Stromal cell of bone marrow (primary cell): ENCODE measurements at regions not wholly inside any gene's neighbourhood (a gene's known extent, or its start where the extent isn't known, plus 50 kb on each side); places are given as distances from the start of the nearest gene placed in this dataset.
A peak's percentile ranks its signal among the peaks of the same experiment; 100 is the strongest.

Source experiments
- DNase-seq: peaks from one replicate; pipeline ENCODE4 v3.0.0-alpha.2; 2012; ENCODE audit warnings: low read depth

DNA sequence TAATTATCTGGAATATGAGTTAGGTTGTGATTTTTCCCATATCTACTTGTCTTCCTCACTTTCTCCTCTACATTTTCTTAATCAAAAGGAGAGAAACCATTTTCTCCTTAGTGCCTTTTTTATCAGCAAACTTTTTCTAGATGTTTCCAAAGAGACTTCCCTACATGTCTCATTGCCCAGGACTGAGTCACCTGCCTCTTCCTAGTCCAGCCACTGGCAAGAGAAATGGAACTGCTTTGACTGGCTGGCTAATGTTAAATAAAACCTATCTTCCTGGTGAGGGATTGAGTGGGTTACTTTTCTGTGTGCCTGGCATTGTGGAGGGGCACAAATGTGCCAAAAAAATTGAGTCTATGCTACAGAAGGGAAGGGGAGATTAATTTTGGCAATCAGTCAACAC lies 52.1 kb upstream of the CD5L start:
- DNase-seq, result no peak

DNA sequence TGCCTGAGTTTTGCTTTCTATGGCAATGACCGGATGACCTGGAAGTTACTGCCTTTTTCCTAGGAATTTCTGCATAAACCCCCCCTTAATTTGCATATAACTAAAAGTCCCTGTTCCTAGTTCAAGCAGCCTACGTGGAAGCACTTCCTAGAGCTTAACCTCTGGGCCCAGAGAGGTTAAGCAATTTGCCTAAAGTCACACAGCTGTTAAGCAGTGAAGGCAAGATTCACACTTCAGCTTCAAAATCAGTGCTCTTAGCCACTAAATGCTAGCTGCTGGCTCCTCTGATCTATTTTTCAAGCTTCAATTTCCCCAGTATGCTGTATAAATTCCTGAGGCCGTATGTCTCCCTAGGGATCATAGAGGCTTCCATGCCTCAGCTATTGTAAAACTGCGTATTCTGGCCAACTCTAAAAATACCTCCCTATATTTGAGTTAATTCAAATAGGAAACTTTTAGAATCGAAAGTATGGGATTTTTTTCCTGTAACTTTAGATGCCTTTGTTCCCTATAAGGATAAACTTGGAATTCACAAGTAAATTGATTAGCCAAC lies 53.1 kb upstream of the CD5L start:
- DNase-seq, result peak; percentile 20

DNA sequence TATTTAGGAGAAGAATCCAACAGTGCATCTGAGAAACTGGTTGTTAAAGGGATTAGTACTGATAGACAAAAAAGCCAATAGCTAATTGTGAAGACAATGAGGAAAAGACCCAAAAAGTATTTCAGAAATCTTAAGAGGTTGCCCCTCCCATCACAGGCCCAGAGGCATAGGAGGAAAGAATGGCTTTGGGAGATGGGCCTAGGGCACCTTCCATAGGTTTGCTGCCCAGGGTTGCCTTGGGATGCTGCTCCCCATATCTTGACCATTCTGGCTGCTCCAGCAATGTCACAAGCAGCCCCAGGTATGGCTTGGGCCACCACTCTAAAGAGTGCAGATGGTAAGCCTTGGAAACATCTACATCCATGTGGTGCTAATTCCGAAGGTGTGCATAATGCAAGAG lies 68.7 kb upstream of the CD5L start:
- DNase-seq, result no peak

GRCh38 chr1:157915859-157916258 lies 74.3 kb upstream of the CD5L start:
- DNase-seq, result no peak

DNA sequence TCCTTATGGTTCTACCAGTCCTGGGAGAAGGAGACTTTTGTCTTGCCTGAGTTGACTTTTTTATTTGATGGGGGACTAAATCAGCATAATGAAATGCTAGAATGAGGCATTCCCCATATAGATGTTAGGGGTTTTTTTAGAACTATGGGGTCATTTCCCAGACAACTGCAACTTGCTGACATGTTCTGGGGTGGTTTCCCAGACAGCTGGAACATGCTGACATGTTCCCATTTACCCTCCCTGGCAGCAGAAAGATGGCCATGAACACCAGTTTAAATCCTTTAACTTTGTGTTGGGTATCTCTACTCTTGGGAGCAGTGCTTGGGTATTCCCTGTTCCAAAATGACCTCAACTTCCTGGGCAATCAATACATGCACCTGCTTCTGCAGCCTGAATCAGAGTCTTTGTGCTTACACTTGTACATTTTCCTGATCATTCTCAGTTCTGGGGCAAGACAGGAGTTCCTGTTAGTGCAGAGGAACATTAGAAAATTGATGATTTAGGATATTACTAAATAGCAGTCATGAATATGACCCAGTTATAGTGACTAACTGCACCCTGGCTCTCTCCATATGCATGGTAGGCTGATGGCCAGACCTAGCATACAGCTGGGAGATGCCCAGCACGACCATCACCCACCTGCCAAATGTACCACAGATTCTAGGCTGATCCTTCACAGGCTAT lies 75.4 kb upstream of the CD5L start:
- DNase-seq, result no peak

GRCh38 chr1:157920748-157921147 lies 72.7 kb upstream of the KIRREL1 start:
- DNase-seq, result no peak

DNA sequence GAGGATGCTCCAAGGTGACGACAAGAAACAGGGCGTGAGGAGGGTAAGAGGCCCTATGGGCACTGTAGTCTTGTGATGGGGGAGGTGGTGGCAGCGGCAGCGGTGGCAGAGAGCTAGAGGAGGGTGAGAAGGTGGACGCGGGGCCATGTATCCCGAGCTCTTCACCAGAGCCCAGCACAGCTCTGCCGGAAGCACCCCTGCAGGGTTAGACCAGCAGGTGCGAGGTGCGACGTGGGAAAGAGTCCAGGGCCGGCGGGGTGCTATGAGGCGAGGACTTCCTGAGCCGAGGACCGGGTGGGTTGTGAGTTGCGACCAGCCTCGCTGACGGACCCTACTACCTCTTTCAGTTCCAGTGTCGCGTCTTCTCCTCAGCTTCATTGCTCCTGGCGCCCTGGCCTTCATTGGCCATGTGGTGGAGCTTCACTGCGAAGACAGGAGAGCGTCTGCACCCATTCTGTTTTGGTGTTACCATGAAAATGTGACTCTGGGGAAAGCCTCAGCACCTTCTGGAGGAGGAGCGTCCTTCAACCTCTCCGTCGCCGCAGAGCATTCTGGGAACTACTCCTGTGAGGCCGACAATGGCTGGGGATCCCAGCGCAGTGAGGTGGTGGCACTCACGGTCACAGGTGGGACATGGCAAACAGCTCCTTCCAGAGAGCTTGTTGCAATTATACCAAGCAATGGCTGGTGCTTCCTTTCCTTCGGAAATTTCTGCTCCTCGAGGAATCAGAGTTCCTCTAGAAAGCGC lies 67.9 kb upstream of the KIRREL1 start:
- no peak for DNase-seq

DNA sequence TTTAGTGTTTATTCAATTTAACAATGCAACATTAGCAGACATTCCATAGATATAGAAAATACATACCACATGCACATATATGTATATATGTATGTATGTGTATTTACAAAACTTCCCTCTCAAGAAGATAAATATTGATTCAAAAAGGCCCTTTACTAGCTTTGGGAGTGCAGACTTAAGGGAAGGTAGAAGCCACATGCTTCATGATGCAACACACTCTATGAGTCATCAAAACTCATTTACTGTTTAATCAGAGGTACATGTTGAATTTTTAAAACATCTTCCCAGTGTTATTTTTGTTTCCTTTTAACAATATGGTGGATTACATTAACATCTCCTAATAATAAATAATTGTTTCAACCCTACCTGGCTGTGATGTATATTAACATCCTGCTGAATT lies 61.4 kb upstream of the KIRREL1 start:
- peak; percentile 6 for DNase-seq

DNA sequence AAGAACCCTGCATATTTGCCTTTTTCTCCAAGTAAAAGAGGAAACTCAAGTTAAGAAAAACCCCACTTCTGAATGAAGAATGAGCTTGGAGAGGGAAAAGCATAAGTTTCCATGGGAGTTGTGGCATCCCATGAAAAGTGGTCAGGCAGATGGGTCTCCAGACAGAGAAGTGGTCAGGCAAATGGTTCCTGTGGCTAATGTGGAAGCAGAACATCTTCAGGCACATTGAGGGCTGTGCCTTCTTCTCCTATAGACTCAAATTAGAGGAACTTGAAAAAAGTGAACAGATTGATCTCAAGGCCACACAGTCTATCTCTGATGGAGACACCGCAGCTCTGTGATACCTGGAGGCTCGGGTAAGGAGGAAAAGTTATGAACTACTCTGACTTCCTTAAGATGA lies 55.7 kb upstream of the KIRREL1 start:
- no peak for DNase-seq

GRCh38 chr1:157941939-157942338 lies 51.5 kb upstream of the KIRREL1 start:
- no peak for DNase-seq
